ENCODE measurements at regions not wholly inside any gene's neighbourhood (a gene's known extent, or its start where the extent isn't known, plus 50 kb on each side); places are given as distances from the start of the nearest gene placed in this dataset.
A peak's percentile ranks its signal among the peaks of the same experiment; 100 is the strongest.

DNA sequence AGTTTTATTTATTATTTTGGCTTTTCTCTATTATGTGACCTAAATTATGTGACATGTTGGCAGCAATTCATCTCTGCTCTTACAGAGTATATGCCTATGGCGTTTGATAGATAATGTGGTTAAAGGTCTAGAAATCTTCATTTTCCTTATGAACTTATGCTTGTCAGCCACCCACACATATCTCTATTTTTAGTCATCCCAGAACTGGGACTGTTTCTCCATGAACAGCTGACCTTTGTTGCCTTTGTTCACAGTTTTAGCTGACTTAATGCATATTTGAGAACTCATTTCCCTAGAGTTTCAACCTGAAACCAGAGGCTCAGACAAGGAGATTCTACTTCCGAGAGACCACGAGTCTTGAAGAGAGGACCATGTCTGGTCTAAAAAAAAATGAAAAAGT lies 176.5 kb downstream of the RAP2B start:
- no peak for DNase-seq
- Histone ChIP-seq H3K79me1 (ENCODE audit: low read length) (no peaks in the 10 kb centered on the region), H3K4ac (ENCODE audit: low read depth, low read length) (no peak overlapping the region), H3K36me3 (ENCODE audit: control insufficient read depth in 1 of 2, insufficient read depth in 2 of 2, low read length in 2 of 2) (no peaks in the 10 kb centered on the region), H2BK120ac (ENCODE audit: insufficient read depth, low read length, poor library complexity) (no peak overlapping the region), H2AFZ (ENCODE audit: insufficient read depth, low read length, poor library complexity) (no peak overlapping the region), H3K4me3 (ENCODE audit: low read depth, low read length) (no peak overlapping the region), H3K9me3 (ENCODE audit: insufficient read depth, low read depth, low read length) (peaks cover 2% of the 10 kb centered on the region), H3K4me2 (ENCODE audit: low read length) (no peak overlapping the region), H3K27me3 (ENCODE audit: insufficient read depth, low read length) (no peaks in the 10 kb centered on the region), H3K79me2 (ENCODE audit: control insufficient read depth, insufficient read depth, low read length, poor library complexity) (no peaks in the 10 kb centered on the region), H4K12ac (ENCODE audit: low read depth, low read length) (no peak overlapping the region), H3K18ac (ENCODE audit: low read length) (no peak overlapping the region), H3K23ac (ENCODE audit: low read length) (no peak overlapping the region), H3K9ac (ENCODE audit: low read length) (no peak overlapping the region), H2BK12ac (ENCODE audit: low read length) (no peak overlapping the region), H3K14ac (ENCODE audit: low read length) (no peak overlapping the region), H3K4me1 (ENCODE audit: control insufficient read depth in 1 of 2, insufficient read depth in 2 of 2, low read length in 2 of 2) (no peaks in the 10 kb centered on the region), H4K91ac (ENCODE audit: low read depth, low read length) (no peak overlapping the region), H4K8ac (ENCODE audit: low read depth, low read length) (no peak overlapping the region), H2AK5ac (ENCODE audit: low read length) (no peak overlapping the region), H3K27ac (ENCODE audit: low read depth, low read length) (no peak overlapping the region), H2BK5ac (ENCODE audit: low read depth, low read length, poor library complexity) (no peak overlapping the region)
- WGBS (ENCODE audit: extremely low coverage, insufficient coverage, insufficient read length): no CpG with 5 or more reads among the region's 3 CpGs

DNA sequence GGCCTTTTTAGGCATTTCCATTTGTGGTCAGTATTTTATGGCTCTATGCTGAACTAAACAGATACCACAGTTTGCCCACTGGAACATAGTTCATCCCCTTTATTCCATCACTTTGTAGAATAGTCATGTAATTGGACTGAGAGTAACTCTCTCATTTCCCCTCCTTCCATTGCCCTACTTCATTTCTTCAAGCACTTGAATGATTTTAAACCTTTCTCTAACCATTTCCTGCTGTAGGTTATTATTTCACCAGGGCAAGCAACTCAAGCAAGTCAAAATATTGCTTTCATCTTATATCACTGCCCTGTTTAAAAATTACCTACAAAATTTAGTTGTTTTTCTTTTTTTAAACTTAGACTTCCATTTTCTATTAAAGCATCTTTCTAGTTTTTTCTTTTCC lies 177.0 kb downstream of the RAP2B start:
- H3K36me3 ChIP-seq (ENCODE audit: control insufficient read depth in 1 of 2, insufficient read depth in 2 of 2, low read length in 2 of 2): no peaks in the 10 kb centered on the region
- H3K27me3 ChIP-seq (ENCODE audit: insufficient read depth, low read length): no peaks in the 10 kb centered on the region
- no peaks in the 10 kb centered on the region for H3K79me2 ChIP-seq (ENCODE audit: control insufficient read depth, insufficient read depth, low read length, poor library complexity)
- no peak overlapping the region for H2BK5ac ChIP-seq (ENCODE audit: low read depth, low read length, poor library complexity)
- no peak overlapping the region for H2AFZ ChIP-seq (ENCODE audit: insufficient read depth, low read length, poor library complexity)
- no peak overlapping the region for H3K4me3 ChIP-seq (ENCODE audit: low read depth, low read length)
- no peak overlapping the region for H3K4ac ChIP-seq (ENCODE audit: low read depth, low read length)
- no peak overlapping the region for H4K12ac ChIP-seq (ENCODE audit: low read depth, low read length)
- H4K8ac ChIP-seq (ENCODE audit: low read depth, low read length): no peak overlapping the region
- DNase-seq: no peak
- H3K4me1 ChIP-seq (ENCODE audit: control insufficient read depth in 1 of 2, insufficient read depth in 2 of 2, low read length in 2 of 2): peaks cover 0 to 2% of the 10 kb centered on the region in 2 experiments
- H2BK12ac ChIP-seq (ENCODE audit: low read length): no peak overlapping the region
- no peak overlapping the region for H2AK5ac ChIP-seq (ENCODE audit: low read length)
- no peak overlapping the region for H4K91ac ChIP-seq (ENCODE audit: low read depth, low read length)
- no peak overlapping the region for H3K27ac ChIP-seq (ENCODE audit: low read depth, low read length)
- peaks cover 2% of the 10 kb centered on the region for H3K9me3 ChIP-seq (ENCODE audit: insufficient read depth, low read depth, low read length)
- H3K79me1 ChIP-seq (ENCODE audit: low read length): peaks cover 2% of the 10 kb centered on the region
- no peak overlapping the region for H3K18ac ChIP-seq (ENCODE audit: low read length)
- no peak overlapping the region for H3K14ac ChIP-seq (ENCODE audit: low read length)
- no peak overlapping the region for H3K4me2 ChIP-seq (ENCODE audit: low read length)
- no peak overlapping the region for H3K9ac ChIP-seq (ENCODE audit: low read length)
- H2BK120ac ChIP-seq (ENCODE audit: insufficient read depth, low read length, poor library complexity): no peak overlapping the region
- H3K23ac ChIP-seq (ENCODE audit: low read length): no peak overlapping the region

DNA sequence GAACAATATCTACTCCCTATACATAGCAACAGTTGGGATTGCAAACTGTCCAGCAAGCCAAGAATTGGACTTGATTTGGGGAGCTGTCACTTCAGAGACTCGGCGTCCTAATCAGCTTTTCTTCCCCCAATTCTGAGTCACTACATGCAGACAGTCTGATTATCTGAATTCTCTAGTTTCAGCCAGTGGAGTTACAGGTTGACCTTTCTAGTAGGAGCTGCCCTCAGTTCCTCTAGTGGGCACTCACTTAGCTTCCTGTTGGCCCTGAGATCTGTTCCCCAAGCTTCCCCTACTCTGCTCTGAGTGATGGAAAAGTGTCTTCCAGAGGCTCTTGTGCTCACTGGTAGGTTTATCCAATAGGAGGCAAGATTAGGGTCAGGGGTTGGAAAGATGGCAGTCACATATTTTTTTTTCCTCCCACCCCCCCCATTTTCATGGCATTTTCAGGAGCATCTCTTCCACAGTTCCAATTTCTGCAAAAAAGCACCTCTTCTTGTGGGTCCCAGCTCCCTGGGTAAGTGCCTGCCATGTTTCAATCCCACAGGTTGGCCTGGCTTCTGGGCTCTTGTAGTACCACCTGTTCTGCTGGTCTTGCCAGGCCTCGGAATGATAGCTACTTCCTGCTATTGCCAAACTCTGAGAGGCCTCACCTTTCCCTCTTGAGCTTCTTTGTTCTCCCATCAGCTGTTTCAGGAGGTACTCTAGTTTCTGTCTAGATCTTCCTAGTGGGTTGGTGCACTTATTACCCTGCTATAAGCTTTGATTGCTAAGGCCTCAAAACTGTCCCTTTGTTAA lies 182.2 kb downstream of the RAP2B start:
- H2AFZ ChIP-seq (ENCODE audit: insufficient read depth, low read length, poor library complexity): no peak overlapping the region
- H4K91ac ChIP-seq (ENCODE audit: low read depth, low read length): no peak overlapping the region
- no peaks in the 10 kb centered on the region for H3K36me3 ChIP-seq (ENCODE audit: control insufficient read depth in 1 of 2, insufficient read depth in 2 of 2, low read length in 2 of 2)

DNA sequence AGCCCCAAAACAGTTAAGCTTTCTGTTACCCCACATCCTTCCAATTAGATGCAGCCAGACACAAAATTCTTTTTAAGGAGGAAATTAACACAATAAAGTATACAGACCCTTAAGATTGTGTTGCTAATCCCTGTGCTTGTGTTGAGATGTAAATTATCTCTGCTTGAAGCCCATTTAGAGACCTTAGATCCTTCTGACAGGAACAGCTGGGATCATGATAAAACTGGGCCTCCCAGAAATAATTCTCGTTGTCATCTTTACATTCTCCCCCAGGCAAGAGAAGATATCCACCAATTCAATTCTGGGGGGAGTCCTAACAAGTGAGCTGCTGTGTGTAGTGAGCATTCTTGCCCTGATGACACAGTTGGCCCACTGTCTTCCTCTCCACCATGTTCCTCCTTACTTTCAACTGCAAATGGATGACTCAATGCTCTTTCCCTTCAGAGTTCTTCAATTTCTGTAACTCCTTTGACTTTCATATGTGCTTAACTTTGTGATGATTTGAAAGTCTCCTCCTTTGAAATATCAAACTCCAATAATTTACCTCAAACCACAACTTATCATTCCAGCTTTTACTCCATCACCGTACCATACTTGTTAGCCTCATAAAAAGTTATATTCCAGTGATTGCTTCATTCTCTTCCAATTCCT lies 186.6 kb downstream of the RAP2B start:
- Histone ChIP-seq H3K4me1 (ENCODE audit: control insufficient read depth in 1 of 2, insufficient read depth in 2 of 2, low read length in 2 of 2) (peaks cover 4 to 7% of the 10 kb centered on the region in 2 experiments), H3K79me2 (ENCODE audit: control insufficient read depth, insufficient read depth, low read length, poor library complexity) (no peaks in the 10 kb centered on the region), H3K27me3 (ENCODE audit: insufficient read depth, low read length) (no peaks in the 10 kb centered on the region), H3K4me3 (ENCODE audit: low read depth, low read length) (no peak overlapping the region), H3K14ac (ENCODE audit: low read length) (no peak overlapping the region), H2AFZ (ENCODE audit: insufficient read depth, low read length, poor library complexity) (no peak overlapping the region), H3K9me3 (ENCODE audit: insufficient read depth, low read depth, low read length) (no peaks in the 10 kb centered on the region), H2BK120ac (ENCODE audit: insufficient read depth, low read length, poor library complexity) (no peak overlapping the region), H2AK5ac (ENCODE audit: low read length) (no peak overlapping the region), H3K79me1 (ENCODE audit: low read length) (peaks cover 14% of the 10 kb centered on the region), H3K4me2 (ENCODE audit: low read length) (no peak overlapping the region), H2BK12ac (ENCODE audit: low read length) (peak overlapping the region; percentile 51), H3K9ac (ENCODE audit: low read length) (no peak overlapping the region), H4K12ac (ENCODE audit: low read depth, low read length) (no peak overlapping the region), H4K8ac (ENCODE audit: low read depth, low read length) (no peak overlapping the region), H4K91ac (ENCODE audit: low read depth, low read length) (no peak overlapping the region), H3K36me3 (ENCODE audit: control insufficient read depth in 1 of 2, insufficient read depth in 2 of 2, low read length in 2 of 2) (no peaks in the 10 kb centered on the region), H3K23ac (ENCODE audit: low read length) (no peak overlapping the region), H3K27ac (ENCODE audit: low read depth, low read length) (no peak overlapping the region), H3K18ac (ENCODE audit: low read length) (no peak overlapping the region), H3K4ac (ENCODE audit: low read depth, low read length) (no peak overlapping the region), H2BK5ac (ENCODE audit: low read depth, low read length, poor library complexity) (peak overlapping the region; percentile 16)
- peak in 1 of 2 donors; percentile 18 for DNase-seq
- 100% methylated on average over 1 of the region's 2 CpGs for WGBS (ENCODE audit: extremely low coverage, insufficient coverage, insufficient read length)

More for the DNA sequence above, 182.2 kb downstream of the RAP2B start:
- Histone ChIP-seq H2BK120ac (ENCODE audit: insufficient read depth, low read length, poor library complexity) (no peak overlapping the region), H3K79me2 (ENCODE audit: control insufficient read depth, insufficient read depth, low read length, poor library complexity) (no peaks in the 10 kb centered on the region), H3K23ac (ENCODE audit: low read length) (no peak overlapping the region), H3K9me3 (ENCODE audit: insufficient read depth, low read depth, low read length) (peaks cover 2% of the 10 kb centered on the region), H3K4me2 (ENCODE audit: low read length) (no peak overlapping the region), H3K18ac (ENCODE audit: low read length) (no peak overlapping the region), H2AK5ac (ENCODE audit: low read length) (no peak overlapping the region), H2BK12ac (ENCODE audit: low read length) (peak overlapping the region; percentile 44), H3K27me3 (ENCODE audit: insufficient read depth, low read length) (no peaks in the 10 kb centered on the region), H4K12ac (ENCODE audit: low read depth, low read length) (no peak overlapping the region), H3K79me1 (ENCODE audit: low read length) (peaks cover 3% of the 10 kb centered on the region), H3K4ac (ENCODE audit: low read depth, low read length) (no peak overlapping the region), H3K14ac (ENCODE audit: low read length) (no peak overlapping the region), H2BK5ac (ENCODE audit: low read depth, low read length, poor library complexity) (no peak overlapping the region), H4K8ac (ENCODE audit: low read depth, low read length) (no peak overlapping the region), H3K27ac (ENCODE audit: low read depth, low read length) (no peak overlapping the region), H3K4me1 (ENCODE audit: control insufficient read depth in 1 of 2, insufficient read depth in 2 of 2, low read length in 2 of 2) (peaks cover 0 to 2% of the 10 kb centered on the region in 2 experiments), H3K9ac (ENCODE audit: low read length) (no peak overlapping the region), H3K4me3 (ENCODE audit: low read depth, low read length) (no peak overlapping the region)
- DNase-seq: no peak
- WGBS (ENCODE audit: extremely low coverage, insufficient coverage, insufficient read length): no CpG with 5 or more reads among the region's 3 CpGs

Measured in trophoblast cell (in vitro differentiated cells and primary cell).